ENCODE measurements at regions not wholly inside any gene's neighbourhood (a gene's known extent, or its start where the extent isn't known, plus 50 kb on each side); places are given as distances from the start of the nearest gene placed in this dataset.

- TF ChIP-seq GTF2I (CRISPR knock-in tag; conservative IDR thresholded peaks at IDR 0.05) = no peak
- no peak for TF ChIP-seq ATF1 (CRISPR knock-in tag; IDR thresholded peaks at IDR 0.05)
- no peak for TF ChIP-seq FOXP1 (CRISPR knock-in tag; IDR thresholded peaks at IDR 0.05; ENCODE audit: borderline replicate concordance)
- no peak for TF ChIP-seq USF1 (CRISPR knock-in tag; IDR thresholded peaks at IDR 0.05)
- no peak for TF ChIP-seq CTCF (IDR thresholded peaks at IDR 0.05)
- no peak for TF ChIP-seq NR2C2 (CRISPR knock-in tag; IDR thresholded peaks at IDR 0.05)
- no peak for TF ChIP-seq HMGXB4 (CRISPR knock-in tag; IDR thresholded peaks at IDR 0.05)
- no peak for TF ChIP-seq ZNF121 (CRISPR knock-in tag; IDR thresholded peaks at IDR 0.05)
Observed at GRCh38 chr15:93250209-93250608, 161.2 kb upstream of the RGMA start.
